ENCODE measurements at regions not wholly inside any gene's neighbourhood (a gene's known extent, or its start where the extent isn't known, plus 50 kb on each side); places are given as distances from the start of the nearest gene placed in this dataset.
A peak's percentile ranks its signal among the peaks of the same experiment; 100 is the strongest.

GRCh38 chr6:167662075-167662880, 164.4 kb upstream of the AFDN start (continued):
- TF ChIP-seq ZNF281 (CRISPR knock-in tag; IDR thresholded peaks at IDR 0.05; ENCODE audit: borderline replicate concordance) (no peak), ZNF552 (CRISPR knock-in tag; IDR thresholded peaks at IDR 0.05; ENCODE audit: borderline replicate concordance) (no peak), HOXD1 (CRISPR knock-in tag; IDR thresholded peaks at IDR 0.05) (no peak), PRDM15 (CRISPR knock-in tag; IDR thresholded peaks at IDR 0.05) (no peak), AHR (CRISPR knock-in tag; IDR thresholded peaks at IDR 0.05) (no peak), ZNF766 (CRISPR knock-in tag; IDR thresholded peaks at IDR 0.05; ENCODE audit: borderline replicate concordance) (no peak), ZNF430 (CRISPR knock-in tag; IDR thresholded peaks at IDR 0.05) (0 out of 2 replicates have a peak, but pooled peaks have one; percentile 54), PBX3 (CRISPR knock-in tag; IDR thresholded peaks at IDR 0.05; ENCODE audit: borderline replicate concordance) (no peak), MXD3 (CRISPR knock-in tag; IDR thresholded peaks at IDR 0.05) (no peak), FOXM1 (CRISPR knock-in tag; IDR thresholded peaks at IDR 0.05) (no peak), ARID5B (CRISPR knock-in tag; IDR thresholded peaks at IDR 0.05) (no peak), ZNF280D (CRISPR knock-in tag; IDR thresholded peaks at IDR 0.05) (no peak)
